Colonic mucosa (tissue), 4 donors: ENCODE measurements at regions not wholly inside any gene's neighbourhood (a gene's known extent, or its start where the extent isn't known, plus 50 kb on each side); places are given as distances from the start of the nearest gene placed in this dataset.

Source experiments
- DNase-seq: peaks from one replicate; pipeline ENCODE4 v3.0.0-alpha.2; 2020
- H3K27ac ChIP-seq: fragments of 200-600 bp; one replicate; pipeline ENCODE4 v1.8.0; 2021
- H3K27me3 ChIP-seq: fragments of 200-600 bp; one replicate; pipeline ENCODE4 v1.8.0; 2021
- H3K36me3 ChIP-seq: fragments of 200-600 bp; one replicate; pipeline ENCODE4 v1.8.0; 2021
- H3K4me1 ChIP-seq: fragments of 200-600 bp; one replicate; pipeline ENCODE4 v1.8.0; 2021; ENCODE audit warnings: mild to moderate bottlenecking
- H3K4me3 ChIP-seq: fragments of 200-600 bp; one replicate; pipeline ENCODE4 v1.8.0; 2021
- H3K9ac ChIP-seq, 2 donors: one replicate each; pipeline ENCODE4 v1.7.0; 2013; ENCODE audit warnings: control low read depth in 2 of 2, low read depth in 2 of 2, low read length in 2 of 2
- H3K9me3 ChIP-seq: fragments of 200-600 bp; one replicate; pipeline ENCODE4 v1.8.0; 2021
- CTCF ChIP-seq: fragments of 200-600 bp; IDR thresholded peaks from one replicate; pipeline ENCODE4 v1.8.0; 2022; ENCODE audit warnings: antibody characterized with exemption, mild to moderate bottlenecking
- intact Hi-C: fragments of 100-400 bp; cut with DNase I; formaldehyde crosslinking; loops from one replicate; pipeline ENCODE4 v1.14.1; 2022
- donor health status: healthy.
- donor health status: DM: no; HTN: no; CAD: no.
- donor health status: DM: no; HTN: no; CAD: no.

- no peaks in the 10 kb centered on the region for H3K4me1 ChIP-seq
- H3K9ac ChIP-seq: no peak overlapping the region
- no peak for TF ChIP-seq CTCF
- intact Hi-C loops: no loop called here
- no peak overlapping the region for H3K4me3 ChIP-seq
- no peaks in the 10 kb centered on the region for H3K36me3 ChIP-seq
- H3K9me3 ChIP-seq: no peaks in the 10 kb centered on the region
- no peaks in the 10 kb centered on the region for H3K27me3 ChIP-seq
- no peak overlapping the region for H3K27ac ChIP-seq
- no peak for DNase-seq
Observed at GRCh38 chr18:67977067-67977616, 460.6 kb upstream of the DSEL start.

- Histone ChIP-seq H3K4me3 (no peak overlapping the region), H3K9me3 (no peaks in the 10 kb centered on the region), H3K27me3 (no peaks in the 10 kb centered on the region), H3K27ac (no peak overlapping the region), H3K4me1 (no peaks in the 10 kb centered on the region), H3K36me3 (no peaks in the 10 kb centered on the region), H3K9ac (no peak overlapping the region)
- intact Hi-C loops: no loop called here
- no peak for DNase-seq
- no peak for TF ChIP-seq CTCF
Observed at GRCh38 chr18:67973916-67974315, 457.4 kb upstream of the DSEL start.

GRCh38 chr18:67969458-67969857 lies 452.9 kb upstream of the DSEL start:
- Histone ChIP-seq H3K27me3 (no peaks in the 10 kb centered on the region), H3K27ac (no peak overlapping the region), H3K9ac (no peak overlapping the region), H3K4me1 (no peaks in the 10 kb centered on the region), H3K9me3 (no peaks in the 10 kb centered on the region), H3K36me3 (no peaks in the 10 kb centered on the region), H3K4me3 (no peak overlapping the region)
- no peak for DNase-seq
- TF ChIP-seq CTCF: no peak
- intact Hi-C loops: no loop called here

GRCh38 chr18:67966224-67966623 lies 449.7 kb upstream of the DSEL start:
- Histone ChIP-seq H3K4me3 (no peak overlapping the region), H3K9me3 (no peaks in the 10 kb centered on the region), H3K36me3 (no peaks in the 10 kb centered on the region), H3K4me1 (no peaks in the 10 kb centered on the region), H3K9ac (no peak overlapping the region), H3K27me3 (no peaks in the 10 kb centered on the region), H3K27ac (no peak overlapping the region)
- intact Hi-C loops: no loop called here
- no peak for DNase-seq
- no peak for TF ChIP-seq CTCF

- DNase-seq: no peak
Observed at GRCh38 chr18:67964462-67964861, 447.9 kb upstream of the DSEL start.

More at GRCh38 chr18:67964462-67964861, 447.9 kb upstream of the DSEL start:
- Histone ChIP-seq H3K9ac (no peak overlapping the region), H3K36me3 (no peaks in the 10 kb centered on the region), H3K9me3 (no peaks in the 10 kb centered on the region), H3K4me3 (no peak overlapping the region), H3K4me1 (no peaks in the 10 kb centered on the region), H3K27me3 (no peaks in the 10 kb centered on the region), H3K27ac (no peak overlapping the region)
- TF ChIP-seq CTCF: no peak
- intact Hi-C loops: no loop called here
